C1 segment of cervical spinal cord (tissue), 14 donors: ENCODE measurements at regions not wholly inside any gene's neighbourhood (a gene's known extent, or its start where the extent isn't known, plus 50 kb on each side); places are given as distances from the start of the nearest gene placed in this dataset.
"Not testable (repeated sequence)": the region's sequence is repeated elsewhere in the genome, so short reads cannot be mapped to it uniquely, and the experiment has no call there.

Experiments used
- DNase-seq, 14 donors: peaks; one replicate each; lab custom pipeline; 2025; lab: John Stamatoyannopoulos, UW

DNA sequence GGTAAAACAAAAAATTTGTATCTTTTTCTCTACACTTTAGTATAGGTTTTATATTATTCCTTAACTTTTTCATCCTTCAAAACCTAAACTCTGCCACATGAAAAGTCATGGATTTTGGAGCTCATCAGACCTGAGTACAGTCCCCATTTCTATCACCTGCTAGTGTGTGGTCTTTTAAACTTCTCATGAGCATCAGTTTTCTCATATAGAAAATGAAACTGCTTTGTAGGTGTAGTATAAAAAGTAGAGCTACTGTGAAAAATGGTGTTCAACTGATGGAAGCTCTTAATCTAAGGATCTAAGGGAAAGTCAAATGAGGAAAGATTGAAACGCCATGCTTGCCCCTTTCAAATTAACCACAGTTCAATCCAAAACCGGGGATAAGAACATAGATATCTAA is 686.5 kb downstream of the MECOM start:
- DNase-seq: no peak

DNA sequence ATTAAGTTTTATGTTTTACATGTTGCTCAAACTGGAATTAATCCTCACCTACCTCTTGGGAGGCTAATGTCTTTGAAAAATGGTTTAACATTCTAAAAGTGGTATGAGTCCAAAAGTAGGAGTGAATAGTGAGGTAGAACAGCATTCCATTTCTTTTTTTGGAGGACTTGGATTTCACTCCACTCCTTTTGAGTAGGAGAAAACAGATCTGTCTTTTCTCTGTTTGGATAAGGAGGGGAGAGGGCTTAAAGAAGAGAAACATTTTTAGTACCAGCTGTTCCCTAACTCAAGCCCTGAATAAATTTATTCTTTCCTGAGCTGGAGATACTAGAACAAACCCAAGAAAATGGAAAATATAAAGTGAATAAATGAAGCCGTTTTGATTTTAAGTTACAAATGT is 687.9 kb downstream of the MECOM start:
- DNase-seq: no peak

DNA sequence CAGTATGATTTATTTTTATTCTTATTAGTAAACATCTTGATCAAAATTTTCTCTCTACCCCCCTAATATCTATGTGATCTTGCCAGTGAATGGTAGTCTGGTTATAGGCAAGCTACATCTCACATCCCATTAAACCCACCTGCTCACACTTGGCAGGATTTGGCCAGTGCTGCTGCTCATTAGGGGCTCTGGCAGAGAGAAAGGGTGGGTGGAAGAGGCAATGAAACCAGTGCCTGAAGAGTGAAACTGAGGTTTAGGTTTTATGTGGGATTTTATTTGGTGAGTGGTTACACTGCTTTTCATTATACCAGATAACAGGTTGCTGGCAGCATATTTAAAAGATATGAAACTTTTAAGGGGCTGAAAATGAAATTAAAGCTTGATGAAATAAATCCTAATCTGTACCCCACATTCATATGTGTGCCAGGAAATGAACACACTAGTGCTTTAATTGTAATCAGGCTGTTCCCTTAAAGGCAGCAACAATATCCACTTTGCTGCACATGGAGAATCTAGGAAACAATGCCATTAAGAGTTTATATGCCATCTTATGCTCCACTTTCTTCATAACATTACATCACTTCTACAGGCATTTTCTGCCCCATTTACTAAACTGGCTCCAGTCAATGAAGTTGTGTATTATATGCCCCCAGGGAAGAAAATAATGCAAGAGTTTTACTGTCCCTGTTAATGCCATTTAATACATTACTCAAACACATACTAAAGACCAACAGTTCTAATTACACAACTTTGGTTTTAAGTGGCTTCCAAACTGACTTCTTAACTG is 688.7 kb downstream of the MECOM start:
- DNase-seq: no peak

DNA sequence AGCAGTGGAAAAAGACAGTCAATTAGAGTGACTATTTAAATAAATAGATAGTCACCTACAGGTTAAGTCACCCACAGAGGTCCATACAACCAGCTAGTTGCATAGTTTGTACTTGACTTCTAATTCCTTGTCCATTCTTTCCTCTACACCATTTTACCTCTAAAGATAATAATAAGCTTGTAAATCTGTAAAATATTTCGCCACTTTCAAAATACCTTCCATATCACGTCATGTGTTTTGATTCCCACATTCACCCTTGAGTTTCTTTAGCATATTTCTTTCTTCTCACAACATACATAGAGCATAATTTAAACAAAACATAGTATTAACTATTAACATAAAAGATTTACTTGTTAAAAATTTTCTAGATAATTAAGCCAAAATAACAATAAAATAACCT is 689.6 kb downstream of the MECOM start:
- DNase-seq: no peak

- DNase-seq: no peak
Observed at GRCh38 chr3:168973206-168973605, 690.3 kb downstream of the MECOM start.

DNA sequence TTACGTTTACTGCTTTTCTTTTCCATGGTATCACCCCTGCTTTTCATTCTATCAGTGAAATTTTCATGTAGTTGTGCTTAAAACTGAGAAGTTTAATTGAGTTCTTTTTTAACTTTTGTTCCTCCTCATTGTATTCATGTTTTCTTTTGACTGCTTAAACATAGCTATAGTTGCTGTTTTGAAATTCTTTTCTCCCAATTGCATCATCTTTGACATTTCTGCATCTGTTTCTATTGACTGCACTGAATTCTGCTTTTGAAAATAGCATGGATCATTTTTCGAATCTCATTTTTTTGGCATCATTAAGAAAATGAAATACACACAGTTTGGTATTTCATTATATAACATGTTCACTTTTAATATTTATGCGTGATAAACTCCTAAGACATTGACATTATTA is 694.9 kb downstream of the MECOM start:
- no peak for DNase-seq

- no peak for DNase-seq
Observed at GRCh38 chr3:168964736-168965135, 698.8 kb downstream of the MECOM start.

- no peak for DNase-seq
Observed at GRCh38 chr3:168961271-168961670, 702.2 kb downstream of the MECOM start.

DNA sequence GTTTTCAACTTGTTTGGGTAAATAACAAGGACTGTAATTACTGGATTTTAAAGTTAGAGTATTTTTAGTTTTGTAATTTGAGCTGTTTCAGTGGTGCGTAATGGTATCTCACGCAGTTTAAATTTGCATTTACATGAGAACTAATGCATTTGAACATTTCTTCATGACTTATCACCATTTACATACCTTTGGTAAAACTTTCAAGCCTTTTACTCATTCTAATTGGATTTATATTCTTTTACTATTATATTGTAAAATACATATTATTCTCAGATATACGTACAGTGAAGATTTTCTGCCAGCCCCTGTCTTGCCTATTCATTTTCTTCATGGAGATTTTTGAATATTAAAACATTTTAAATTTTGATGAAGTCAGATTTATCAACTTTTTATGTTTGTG is 703.8 kb downstream of the MECOM start:
- no peak for DNase-seq

GRCh38 chr3:168958466-168958865 is 705.0 kb downstream of the MECOM start:
- DNase-seq: no peak

GRCh38 chr3:168956076-168956475 is 707.4 kb downstream of the MECOM start:
- DNase-seq: no peak

GRCh38 chr3:168952551-168952950 is 711.0 kb downstream of the MECOM start:
- no peak for DNase-seq

DNA sequence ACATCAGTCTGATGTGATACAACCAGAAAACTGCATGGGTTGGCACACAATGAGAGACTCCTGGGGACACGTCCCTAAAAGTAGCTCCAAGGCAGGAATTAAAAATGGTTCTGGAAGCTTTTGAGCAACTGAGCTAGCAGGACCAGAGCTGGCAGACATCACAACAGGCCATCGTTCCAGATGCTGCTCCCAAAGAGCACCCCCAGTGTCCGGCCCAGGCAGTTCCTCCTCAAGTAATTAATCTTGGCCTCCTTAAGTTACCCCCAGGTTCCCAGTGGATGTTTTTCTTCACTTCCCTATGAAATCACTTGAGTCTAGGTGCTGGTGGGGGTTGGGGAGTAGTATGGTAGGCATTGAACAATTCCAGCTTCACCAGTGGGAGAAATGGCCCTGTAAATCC is 711.6 kb downstream of the MECOM start:
- DNase-seq: no peak

- no peak for DNase-seq
Observed at GRCh38 chr3:168951368-168951767, 712.1 kb downstream of the MECOM start.

GRCh38 chr3:168950622-168951021 is 712.9 kb downstream of the MECOM start:
- DNase-seq: no peak

DNA sequence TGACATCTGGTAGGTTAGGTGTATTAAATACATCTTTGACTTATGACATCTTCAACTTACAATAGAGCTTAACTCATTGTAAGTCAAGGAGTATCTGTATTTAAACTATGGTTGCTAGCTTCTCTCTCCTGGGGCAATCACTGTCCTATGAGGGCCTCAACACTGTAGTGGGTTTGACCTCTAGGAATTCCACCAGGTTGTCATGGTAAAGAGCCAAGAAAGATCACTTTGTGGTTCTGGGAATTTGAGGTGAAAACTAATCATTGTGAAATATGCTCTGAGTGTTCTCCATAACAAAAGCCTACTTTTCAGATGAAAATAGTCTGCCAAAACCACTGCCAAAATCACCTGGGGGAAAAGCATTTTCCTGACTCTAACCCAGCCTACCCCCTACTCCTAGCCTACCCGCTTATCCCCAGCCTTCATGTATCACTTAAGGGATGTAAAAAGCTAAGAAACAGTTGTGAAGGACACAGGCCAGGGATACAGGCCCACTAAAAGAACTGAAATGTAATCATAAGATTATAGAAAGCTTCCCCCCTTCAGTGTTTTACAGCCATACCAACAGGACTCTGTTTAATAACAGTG is 723.8 kb downstream of the MECOM start:
- no peak for DNase-seq

GRCh38 chr3:168933614-168934013 is 729.9 kb downstream of the MECOM start:
- DNase-seq: no peak

GRCh38 chr3:168929997-168930396 is 733.5 kb downstream of the MECOM start:
- not testable (repeated sequence) for DNase-seq

DNA sequence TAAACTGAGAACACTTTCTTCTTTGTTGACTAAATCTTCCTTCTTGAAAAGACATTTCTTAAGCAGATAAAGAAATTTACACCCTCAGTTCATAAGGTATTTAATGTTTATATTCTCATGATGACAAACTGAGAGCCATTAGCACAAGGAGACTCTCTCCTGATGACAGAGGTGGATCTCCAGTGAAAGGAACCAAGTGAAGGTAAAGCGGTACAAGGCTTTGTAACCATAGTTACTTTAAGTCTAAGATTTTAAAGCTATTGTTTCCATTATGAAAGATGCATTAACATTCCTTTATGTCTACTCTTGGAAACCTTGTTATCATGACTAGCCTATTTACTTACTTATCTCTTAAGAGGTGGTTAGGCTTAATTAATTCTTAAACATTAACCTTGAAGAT is 737.1 kb downstream of the MECOM start:
- no peak for DNase-seq

GRCh38 chr3:168925568-168925967 is 737.9 kb downstream of the MECOM start:
- no peak for DNase-seq

DNA sequence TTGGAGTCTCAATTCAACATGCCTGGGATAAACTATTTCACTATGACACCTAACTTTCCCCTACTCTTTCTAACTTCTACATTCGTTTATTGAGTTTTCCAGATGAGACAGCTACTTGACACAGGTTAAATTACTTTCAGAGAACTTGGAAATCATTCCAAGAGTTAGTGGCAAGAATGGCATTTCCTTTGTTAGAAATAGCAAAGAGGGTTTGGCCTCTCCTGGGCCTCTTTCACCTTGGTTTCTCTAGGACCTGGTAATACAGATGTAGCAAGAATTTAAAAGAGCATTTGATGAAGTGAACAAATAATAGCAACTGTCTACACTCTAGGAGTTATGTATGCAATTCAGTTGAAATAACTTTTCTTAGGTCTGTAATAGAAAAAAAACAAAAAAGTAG is 748.9 kb downstream of the MECOM start:
- DNase-seq: no peak

GRCh38 chr3:168909260-168909659 is 754.3 kb downstream of the MECOM start:
- DNase-seq: no peak

GRCh38 chr3:168895419-168895818 is 768.1 kb downstream of the MECOM start:
- no peak for DNase-seq

GRCh38 chr3:168894214-168894613 is 769.3 kb downstream of the MECOM start:
- no peak for DNase-seq
